ENCODE measurements at regions not wholly inside any gene's neighbourhood (a gene's known extent, or its start where the extent isn't known, plus 50 kb on each side); places are given as distances from the start of the nearest gene placed in this dataset.

GRCh38 chr4:187470061-187470460 is 525.5 kb upstream of the ZFP42 start:
- ATAC-seq (ENCODE audit: insufficient number of reproducible peaks, low FRiP score, low read depth) (no peak), DNase-seq (ENCODE audit: low spot score) (no peak)
- no peaks in the 10 kb centered on the region for H3K9me3 ChIP-seq
- H3K27ac ChIP-seq, result no peak overlapping the region
- no peak overlapping the region for H3K4me3 ChIP-seq
- TF ChIP-seq CTCF (IDR thresholded peaks at IDR 0.05), result no peak
- H3K36me3 ChIP-seq, result no peaks in the 10 kb centered on the region
- H3K4me1 ChIP-seq (ENCODE audit: control insufficient read depth in 1 of 2, low read depth in 2 of 2), result peaks cover 0 to 2% of the 10 kb centered on the region in 2 donors
- H3K27me3 ChIP-seq (replicated peaks; ENCODE audit: insufficient read depth), result no peaks in the 10 kb centered on the region

GRCh38 chr4:187474238-187474637 is 521.3 kb upstream of the ZFP42 start:
- TF ChIP-seq CTCF (IDR thresholded peaks at IDR 0.05), result no peak
- DNase-seq (ENCODE audit: low spot score) (no peak), ATAC-seq (ENCODE audit: insufficient number of reproducible peaks, low FRiP score, low read depth) (no peak)
- H3K27ac ChIP-seq, result no peak overlapping the region
- no peaks in the 10 kb centered on the region for H3K9me3 ChIP-seq
- no peaks in the 10 kb centered on the region for H3K27me3 ChIP-seq (replicated peaks; ENCODE audit: insufficient read depth)
- no peaks in the 10 kb centered on the region for H3K36me3 ChIP-seq
- peaks cover 13 to 24% of the 10 kb centered on the region in 2 donors for H3K4me1 ChIP-seq (ENCODE audit: control insufficient read depth in 1 of 2, low read depth in 2 of 2)
- H3K4me3 ChIP-seq, result no peak overlapping the region

- Histone ChIP-seq H3K36me3 (no peaks in the 10 kb centered on the region), H3K27ac (no peak overlapping the region), H3K9me3 (no peaks in the 10 kb centered on the region), H3K4me3 (no peak overlapping the region), H3K4me1 (ENCODE audit: control insufficient read depth in 1 of 2, low read depth in 2 of 2) (peaks cover 28 to 40% of the 10 kb centered on the region in 2 donors), H3K27me3 (replicated peaks; ENCODE audit: insufficient read depth) (no peaks in the 10 kb centered on the region)
- no peak for TF ChIP-seq CTCF (IDR thresholded peaks at IDR 0.05)
- no peak for DNase-seq (ENCODE audit: low spot score)
- ATAC-seq (ENCODE audit: insufficient number of reproducible peaks, low FRiP score, low read depth), result no peak
Measured at GRCh38 chr4:187475901-187476300, 519.7 kb upstream of the ZFP42 start.

GRCh38 chr4:187477224-187477623 is 518.3 kb upstream of the ZFP42 start:
- H3K4me3 ChIP-seq, result no peak overlapping the region
- peak overlapping the region in 1 of 2 donors; percentile 78 for H3K27ac ChIP-seq
- DNase-seq (ENCODE audit: low spot score), result no peak
- no peak for TF ChIP-seq CTCF (IDR thresholded peaks at IDR 0.05)
- H3K27me3 ChIP-seq (replicated peaks; ENCODE audit: insufficient read depth), result no peaks in the 10 kb centered on the region
- ATAC-seq (ENCODE audit: insufficient number of reproducible peaks, low FRiP score, low read depth), result no peak
- no peaks in the 10 kb centered on the region for H3K36me3 ChIP-seq
- H3K9me3 ChIP-seq, result no peaks in the 10 kb centered on the region
- H3K4me1 ChIP-seq (ENCODE audit: control insufficient read depth in 1 of 2, low read depth in 2 of 2), result peaks cover 28 to 51% of the 10 kb centered on the region in 2 donors

GRCh38 chr4:187478292-187479140 is 517.1 kb upstream of the ZFP42 start:
- no peaks in the 10 kb centered on the region for H3K27me3 ChIP-seq (replicated peaks; ENCODE audit: insufficient read depth)
- peak overlapping the region; percentile 48 for H3K4me3 ChIP-seq
- peak; percentile 90 for ATAC-seq (ENCODE audit: insufficient number of reproducible peaks, low FRiP score, low read depth)
- no peak for TF ChIP-seq CTCF (IDR thresholded peaks at IDR 0.05)
- peaks cover 30 to 53% of the 10 kb centered on the region in 2 donors for H3K4me1 ChIP-seq (ENCODE audit: control insufficient read depth in 1 of 2, low read depth in 2 of 2)
- DNase-seq (ENCODE audit: low spot score), result peak; percentile 21
- H3K27ac ChIP-seq, result peak overlapping the region; percentile 78 to 80
- no peaks in the 10 kb centered on the region for H3K9me3 ChIP-seq
- no peaks in the 10 kb centered on the region for H3K36me3 ChIP-seq

Data from thoracic aorta (tissue), 2 donors.